ENCODE measurements at regions not wholly inside any gene's neighbourhood (a gene's known extent, or its start where the extent isn't known, plus 50 kb on each side); places are given as distances from the start of the nearest gene placed in this dataset.

GRCh38 chr13:44866411-44866911, 122.8 kb downstream of the NUFIP1 start:
- no peak overlapping the region for H3K23ac ChIP-seq (ENCODE audit: insufficient read length)
- H4K20me1 ChIP-seq (replicated peaks in 1 of 2; ENCODE audit: control insufficient read depth in 1 of 2, insufficient read depth in 2 of 2, low read length in 2 of 2): no peaks in the 10 kb centered on the region
- TF ChIP-seq CBX5 (IDR thresholded peaks at IDR 0.05; ENCODE audit: low read depth, low read length) (no peak), ASH2L (IDR thresholded peaks at IDR 0.05; ENCODE audit: low read length) (no peak), RNF2 (IDR thresholded peaks at IDR 0.05; ENCODE audit: borderline replicate concordance, low read depth, low read length, missing control alignments, poor library complexity, severe bottlenecking) (no peak), BRCA1 (IDR thresholded peaks at IDR 0.05; ENCODE audit: low read depth, low read length) (no peak), MAFK (IDR thresholded peaks at IDR 0.05; ENCODE audit: low read depth, low read length) (no peak), BCL11A (IDR thresholded peaks at IDR 0.05; ENCODE audit: low read depth in 2 of 2, low read length in 2 of 2) (no peak), HDAC6 (IDR thresholded peaks at IDR 0.05; ENCODE audit: low read depth, low read length) (no peak), POLR2A (IDR thresholded peaks at IDR 0.05; ENCODE audit: control extremely low read depth in 1 of 2, low read depth in 2 of 2, low read length in 2 of 2) (no peak), GABPA (IDR thresholded peaks at IDR 0.05; ENCODE audit: borderline replicate concordance, insufficient read depth, low read length) (no peak), SUZ12 (IDR thresholded peaks at IDR 0.05; ENCODE audit: low read length) (no peak), CTBP2 (IDR thresholded peaks at IDR 0.05; ENCODE audit: borderline replicate concordance, insufficient read depth, insufficient read length, low read length) (no peak)
- no peak overlapping the region for H4K8ac ChIP-seq (ENCODE audit: extremely low read depth, insufficient read depth, low read length)
- 93% methylated on average over 4 of the region's 4 CpGs; no CpG with 5 or more reads in 1 of the 2 experiments for WGBS, 2 experiments (ENCODE audit: extremely low coverage in 1 of 2, insufficient coverage in 1 of 2, insufficient read length in 1 of 2, insufficient replicate concordance in 2 of 2, low coverage in 1 of 2, low lambda C conversion rate in 2 of 2, missing lambda C conversion rate in 1 of 2)
- H2BK12ac ChIP-seq (ENCODE audit: low read depth, low read length): no peak overlapping the region
- H3K56ac ChIP-seq (replicated peaks; ENCODE audit: insufficient read length, low read depth, low read length): no peak overlapping the region
- H3K27me3 ChIP-seq (replicated peaks in 1 of 4; ENCODE audit: control insufficient read depth in 3 of 4, extremely low read depth in 1 of 4, insufficient read depth in 3 of 4, low read length in 3 of 4): no peaks in the 10 kb centered on the region
- H3K9ac ChIP-seq (replicated peaks in 1 of 4; ENCODE audit: extremely low read depth in 1 of 4, low read depth in 3 of 4, low read length in 3 of 4): no peak overlapping the region
- no peaks in the 10 kb centered on the region for H3K36me3 ChIP-seq (ENCODE audit: control insufficient read depth in 2 of 4, insufficient read depth in 4 of 4, low read length in 3 of 4)
- no peak overlapping the region for H4K91ac ChIP-seq (replicated peaks; ENCODE audit: insufficient read length, low read length)
- POLR2A ChIA-PET (ENCODE audit: partially characterized antibody): no interaction called here
- no peak overlapping the region for H2BK5ac ChIP-seq (ENCODE audit: low read depth, low read length)
- H3K9me3 ChIP-seq (ENCODE audit: insufficient read depth in 2 of 2, low read depth in 1 of 2, low read length in 1 of 2): no peaks in the 10 kb centered on the region
- no peaks in the 10 kb centered on the region for H3K23me2 ChIP-seq (ENCODE audit: low read depth, low read length)
- no peak overlapping the region for H2BK15ac ChIP-seq (ENCODE audit: low read length)
- H3K4me3 ChIP-seq (ENCODE audit: extremely low read depth in 1 of 4, insufficient read depth in 2 of 4, low read depth in 3 of 4, low read length in 4 of 4): no peak overlapping the region
- FAIRE-seq (no peak), DNase-seq (ENCODE audit: low read depth in 1 of 2, low spot score in 2 of 2) (no peak)
- no peak overlapping the region for H3K14ac ChIP-seq (ENCODE audit: insufficient read length)
- no peak overlapping the region for H3K4ac ChIP-seq (replicated peaks; ENCODE audit: insufficient read length, low read depth, low read length)
- no peak overlapping the region for H4K5ac ChIP-seq (ENCODE audit: insufficient read length, low read depth, low read length)
- CTCF ChIA-PET (ENCODE audit: partially characterized antibody): interaction anchor here (1.5 to 1.6 kb wide), 2 partner anchors 10 to 15 kb away, joined by 4 to 8 read pairs; no protein-coding TSS in a partner anchor
- H3K79me1 ChIP-seq (ENCODE audit: low read depth, low read length): no peaks in the 10 kb centered on the region
- no peak overlapping the region for H2AFZ ChIP-seq (ENCODE audit: low read length)
- no peak overlapping the region for H3K4me2 ChIP-seq (ENCODE audit: insufficient read depth in 1 of 2, low read depth in 2 of 2, low read length in 2 of 2)
- H2BK120ac ChIP-seq (replicated peaks; ENCODE audit: low read depth, low read length): no peak overlapping the region
- no peak overlapping the region for H3K18ac ChIP-seq (ENCODE audit: extremely low read depth, low read length)
- no peaks in the 10 kb centered on the region for H3K4me1 ChIP-seq (replicated peaks in 1 of 4; ENCODE audit: control insufficient read depth in 3 of 4, insufficient read depth in 4 of 4, low read length in 3 of 4)
- no peak overlapping the region for H2BK20ac ChIP-seq (ENCODE audit: low read length)
- H3K79me2 ChIP-seq (ENCODE audit: control insufficient read depth in 1 of 2, insufficient read depth in 2 of 2, low read length in 2 of 2): no peaks in the 10 kb centered on the region
- no peak overlapping the region for H2AK5ac ChIP-seq (ENCODE audit: low read depth, low read length)
- no peak overlapping the region for H3K27ac ChIP-seq (ENCODE audit: low read depth, low read length)
